SK-N-SH (cell line): ENCODE measurements at regions not wholly inside any gene's neighbourhood (a gene's known extent, or its start where the extent isn't known, plus 50 kb on each side); places are given as distances from the start of the nearest gene placed in this dataset.

ENCODE experiments used
- CTCF ChIP-seq: fragments of 200-600 bp; sonication (generic); IDR thresholded peaks from 2 replicates; pipeline ENCODE4 v1.6.1; 2017; ENCODE audit warnings: antibody characterized with exemption, mild to moderate bottlenecking, moderate library complexity
- EP300 ChIP-seq, 2 experiments: IDR thresholded peaks; 2 replicates each; pipeline versions ENCODE4 v1.4.0 to v1.6.1; 2012; ENCODE audit warnings: borderline replicate concordance in 1 of 2, low read depth in 1 of 2, low read length in 1 of 2
- TEAD4 ChIP-seq: IDR thresholded peaks from 2 replicates; pipeline ENCODE4 v1.4.0; 2012; ENCODE audit warnings: mild to moderate bottlenecking, borderline replicate concordance; ENCODE audit not compliant: insufficient read depth
- TF ChIP-seq, protein P1 (sequence below): IDR thresholded peaks from 2 replicates; pipeline ENCODE4 v1.4.0; 2012; ENCODE audit warnings: low read depth

DNA sequence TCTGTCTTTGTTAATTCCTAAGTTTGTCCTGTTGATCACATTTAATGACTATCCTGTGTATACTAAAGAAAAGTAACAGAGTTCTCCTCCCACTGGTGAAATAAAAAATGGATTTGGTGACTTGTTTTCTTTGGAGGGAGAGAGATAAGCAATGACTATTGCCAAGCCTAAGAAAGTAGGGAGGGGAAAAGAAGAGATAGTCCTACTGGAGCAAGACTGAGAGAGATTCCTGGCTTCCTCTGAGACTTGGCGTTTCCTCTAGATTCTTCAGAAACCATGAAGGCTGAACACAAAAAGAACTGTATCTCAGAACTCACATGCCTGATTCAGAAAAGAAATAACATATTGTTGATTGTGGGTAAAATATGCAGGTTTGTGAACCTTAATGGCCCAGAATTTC lies 406.5 kb downstream of the FOXO1 start:
- no peak for TF ChIP-seq CTCF
- TF ChIP-seq EP300 (IDR thresholded peaks at IDR 0.05; ENCODE audit: borderline replicate concordance in 1 of 2, low read depth in 1 of 2, low read length in 1 of 2), result no peak
- TF ChIP-seq, protein P1, sequence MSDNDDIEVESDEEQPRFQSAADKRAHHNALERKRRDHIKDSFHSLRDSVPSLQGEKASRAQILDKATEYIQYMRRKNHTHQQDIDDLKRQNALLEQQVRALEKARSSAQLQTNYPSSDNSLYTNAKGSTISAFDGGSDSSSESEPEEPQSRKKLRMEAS, result no peak
- TF ChIP-seq TEAD4, result no peak
